WI38 (cell line): ENCODE measurements at regions not wholly inside any gene's neighbourhood (a gene's known extent, or its start where the extent isn't known, plus 50 kb on each side); places are given as distances from the start of the nearest gene placed in this dataset.

Source experiments
- H3K4me3 ChIP-seq: 2 replicates; pipeline ENCODE4 v1.5.1; 2011; ENCODE audit warnings: low read depth, mild to moderate bottlenecking, control low read depth, low read length
- TF ChIP-seq, protein P1 (sequence below): IDR thresholded peaks from 2 replicates; pipeline ENCODE4 v1.5.1; 2012; ENCODE audit warnings: low read depth, mild to moderate bottlenecking, control low read depth, low read length

DNA sequence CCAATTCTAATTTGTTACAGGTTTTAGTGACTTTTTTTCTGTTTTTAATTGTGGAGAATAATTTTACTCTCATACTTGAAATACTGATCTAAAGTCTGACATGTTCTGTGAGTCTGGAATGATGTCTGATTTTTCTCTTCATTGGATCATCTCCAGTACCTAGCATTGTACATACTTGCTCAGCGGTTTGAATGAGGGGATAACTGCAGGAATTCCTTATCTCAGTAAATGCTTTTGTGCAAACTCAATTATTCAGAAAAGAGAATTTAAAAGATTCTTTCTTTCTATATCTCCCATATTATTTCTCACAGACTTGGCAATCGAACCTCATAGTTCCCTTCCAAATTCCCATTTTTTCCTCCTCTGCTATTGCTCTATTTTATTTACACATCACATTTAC lies 397.9 kb upstream of the SGCD start:
- TF ChIP-seq, protein P1, sequence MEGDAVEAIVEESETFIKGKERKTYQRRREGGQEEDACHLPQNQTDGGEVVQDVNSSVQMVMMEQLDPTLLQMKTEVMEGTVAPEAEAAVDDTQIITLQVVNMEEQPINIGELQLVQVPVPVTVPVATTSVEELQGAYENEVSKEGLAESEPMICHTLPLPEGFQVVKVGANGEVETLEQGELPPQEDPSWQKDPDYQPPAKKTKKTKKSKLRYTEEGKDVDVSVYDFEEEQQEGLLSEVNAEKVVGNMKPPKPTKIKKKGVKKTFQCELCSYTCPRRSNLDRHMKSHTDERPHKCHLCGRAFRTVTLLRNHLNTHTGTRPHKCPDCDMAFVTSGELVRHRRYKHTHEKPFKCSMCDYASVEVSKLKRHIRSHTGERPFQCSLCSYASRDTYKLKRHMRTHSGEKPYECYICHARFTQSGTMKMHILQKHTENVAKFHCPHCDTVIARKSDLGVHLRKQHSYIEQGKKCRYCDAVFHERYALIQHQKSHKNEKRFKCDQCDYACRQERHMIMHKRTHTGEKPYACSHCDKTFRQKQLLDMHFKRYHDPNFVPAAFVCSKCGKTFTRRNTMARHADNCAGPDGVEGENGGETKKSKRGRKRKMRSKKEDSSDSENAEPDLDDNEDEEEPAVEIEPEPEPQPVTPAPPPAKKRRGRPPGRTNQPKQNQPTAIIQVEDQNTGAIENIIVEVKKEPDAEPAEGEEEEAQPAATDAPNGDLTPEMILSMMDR: no peak
- H3K4me3 ChIP-seq: no peak overlapping the region

DNA sequence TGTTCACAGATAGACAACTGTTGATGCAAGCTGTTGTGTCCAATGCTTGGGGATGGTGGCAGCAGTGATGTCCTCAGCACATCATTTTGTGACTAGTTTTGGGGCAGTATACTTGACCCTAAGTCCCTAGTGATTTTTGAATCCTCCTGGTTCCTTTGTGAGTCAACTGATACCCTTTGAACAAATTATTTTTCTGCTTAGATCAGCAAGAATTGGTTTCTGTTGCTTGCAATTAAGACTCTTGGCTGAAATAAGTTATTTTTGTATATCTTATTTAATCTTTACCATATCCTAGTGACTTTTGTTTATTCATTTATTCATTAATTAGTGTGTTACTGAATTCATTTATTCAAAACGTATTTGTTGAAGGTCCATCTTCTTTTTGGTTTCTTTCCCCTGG lies 392.0 kb upstream of the SGCD start:
- no peak overlapping the region for H3K4me3 ChIP-seq
- TF ChIP-seq, protein P1: no peak

GRCh38 chr5:155935723-155936122 lies 391.2 kb upstream of the SGCD start:
- H3K4me3 ChIP-seq: no peak overlapping the region
- TF ChIP-seq, protein P1: no peak

DNA sequence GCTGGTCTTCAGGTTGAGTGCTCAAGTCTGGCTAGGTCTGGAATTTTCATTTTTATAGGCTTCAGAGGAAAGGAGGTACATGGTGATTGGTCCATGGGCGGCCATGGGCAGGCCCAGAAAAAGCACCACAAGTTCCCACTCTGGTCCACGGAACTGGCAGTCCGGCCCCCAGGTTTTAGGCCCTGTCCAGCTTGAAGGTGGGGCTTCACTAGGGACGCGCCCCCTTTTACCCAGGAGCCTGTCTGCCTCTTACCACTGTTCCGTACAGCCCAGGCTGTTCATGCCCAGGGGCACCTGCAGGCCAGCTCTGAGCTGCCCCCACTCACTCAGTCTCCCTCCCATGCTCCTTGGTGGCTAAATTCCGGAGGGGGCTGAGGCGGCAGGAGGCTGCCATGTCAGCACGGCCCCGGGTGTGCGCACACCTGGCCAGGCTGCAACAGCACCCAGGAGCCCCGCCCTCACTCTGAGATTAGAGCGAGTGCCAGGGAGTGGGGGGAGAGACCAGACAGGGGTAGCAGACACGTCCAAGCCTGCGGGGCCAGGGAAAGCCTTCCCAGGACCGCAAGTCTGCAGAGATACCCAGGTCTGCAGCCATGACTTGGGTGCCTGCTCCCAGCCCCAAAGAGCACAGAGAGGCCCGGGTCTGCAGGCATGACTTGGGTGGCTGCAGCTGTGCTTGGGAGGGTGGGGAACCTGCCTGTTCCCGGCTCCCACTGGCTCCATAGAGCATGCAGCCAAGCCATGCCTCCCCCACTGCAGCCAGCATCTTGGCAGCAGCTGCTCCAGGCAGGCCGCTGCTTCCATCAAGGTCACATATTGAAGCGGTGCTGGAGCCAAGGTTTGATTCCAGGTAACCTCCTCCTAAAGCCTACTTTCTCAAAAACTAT lies 390.2 kb upstream of the SGCD start:
- TF ChIP-seq, protein P1: no peak

GRCh38 chr5:155938051-155938450 lies 388.9 kb upstream of the SGCD start:
- TF ChIP-seq, protein P1: no peak
- no peak overlapping the region for H3K4me3 ChIP-seq

More for the DNA sequence above, 390.2 kb upstream of the SGCD start:
- H3K4me3 ChIP-seq: no peak overlapping the region

DNA sequence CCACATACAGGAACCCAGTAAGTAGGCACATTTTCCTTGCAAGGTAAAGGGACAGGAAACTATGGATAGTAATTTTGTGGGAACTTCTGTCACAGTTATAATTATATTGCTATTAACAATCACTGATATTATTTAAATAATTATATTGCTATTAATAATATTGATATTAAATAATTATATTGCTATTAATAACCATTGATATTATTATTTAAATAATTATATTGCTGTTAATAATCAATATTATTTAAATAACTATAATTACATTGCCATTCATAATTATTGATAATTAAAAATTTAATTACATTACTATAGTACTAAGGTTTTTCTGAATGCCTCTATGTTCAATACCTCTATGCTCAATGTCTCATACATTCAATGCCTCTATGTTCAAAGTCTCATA lies 385.6 kb upstream of the SGCD start:
- TF ChIP-seq, protein P1: no peak
- H3K4me3 ChIP-seq: no peak overlapping the region
